ENCODE measurements at regions not wholly inside any gene's neighbourhood (a gene's known extent, or its start where the extent isn't known, plus 50 kb on each side); places are given as distances from the start of the nearest gene placed in this dataset.
"Not testable (repeated sequence)": the region's sequence is repeated elsewhere in the genome, so short reads cannot be mapped to it uniquely, and the experiment has no call there.

DNA sequence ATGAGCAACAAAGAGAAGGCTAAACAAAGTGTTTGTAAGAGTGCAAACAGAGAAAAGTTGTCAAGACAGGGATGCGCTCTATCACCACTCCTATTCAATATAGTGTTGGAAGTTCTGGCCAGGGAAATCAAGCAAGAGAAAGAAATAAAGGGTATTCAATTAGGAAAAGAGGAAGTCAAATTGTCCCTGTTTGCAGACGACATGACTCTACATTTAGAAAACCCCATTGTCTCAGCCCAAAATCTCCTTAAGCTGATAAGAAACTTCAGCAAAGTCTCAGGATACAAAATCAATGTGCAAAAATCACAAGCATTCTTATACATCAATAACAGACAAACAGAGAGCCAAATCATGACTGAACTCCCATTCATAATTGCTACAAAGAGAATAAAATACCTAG, 143.4 kb upstream of the POGK start:
- not testable (repeated sequence) for DNase-seq (ENCODE audit: low spot score)

DNA sequence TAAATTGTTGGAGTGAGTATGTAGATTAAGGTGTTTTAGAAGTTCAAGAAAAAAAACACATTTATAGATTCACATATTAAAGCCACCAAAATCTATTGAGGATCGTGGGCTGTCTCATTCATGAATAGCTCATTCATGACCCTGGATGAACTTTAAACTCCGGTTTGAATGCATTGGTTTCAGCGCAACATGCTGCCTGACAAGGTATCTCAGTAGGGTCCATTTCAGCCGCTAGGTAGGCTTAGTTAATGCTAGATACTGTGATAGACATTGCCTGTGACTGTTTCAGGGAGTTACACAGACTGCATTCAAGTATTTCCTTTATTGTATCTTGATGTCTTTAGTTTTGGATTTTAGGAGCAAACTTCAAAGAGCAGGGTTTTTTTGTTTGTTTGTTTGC, 140.5 kb upstream of the POGK start:
- no peak for DNase-seq (ENCODE audit: low spot score)

DNA sequence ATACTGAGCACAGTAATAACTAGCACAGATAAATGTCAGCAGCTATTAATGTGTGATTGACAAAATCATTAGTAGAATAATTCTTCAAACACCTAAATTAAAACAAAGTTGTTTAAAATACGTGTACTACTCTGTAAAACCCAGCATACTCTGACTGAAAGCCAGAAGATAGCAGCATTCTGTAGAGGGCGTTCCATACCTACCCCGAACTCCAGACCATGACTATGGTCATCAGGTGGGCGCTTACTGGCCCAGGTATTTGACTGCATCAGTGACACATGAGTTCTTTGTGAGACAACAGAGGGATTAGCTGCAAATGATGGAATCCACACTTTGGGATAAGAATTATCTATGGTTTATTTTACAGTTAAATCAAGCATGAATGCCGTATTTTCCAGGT, 139.7 kb upstream of the POGK start:
- DNase-seq (ENCODE audit: low spot score): no peak

DNA sequence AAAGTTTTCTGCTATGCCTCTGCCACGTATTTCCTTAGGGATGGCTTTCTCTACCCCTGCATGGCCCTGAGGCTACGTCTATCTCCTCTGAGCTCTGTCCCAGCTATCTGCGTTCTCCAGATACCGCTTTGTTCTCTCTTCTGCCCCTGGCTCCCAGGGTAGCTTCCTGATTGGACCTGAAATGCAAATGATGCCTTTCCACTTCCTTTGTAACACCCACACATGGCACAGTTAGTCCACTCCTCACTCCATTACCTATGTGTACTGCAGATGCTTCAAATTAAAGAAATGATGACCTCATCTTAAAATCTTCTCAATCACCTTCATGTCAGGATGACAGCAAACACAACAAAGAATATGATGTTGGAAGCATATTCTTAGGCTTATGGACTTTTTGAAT, 138.6 kb upstream of the POGK start:
- DNase-seq (ENCODE audit: low spot score): no peak

DNA sequence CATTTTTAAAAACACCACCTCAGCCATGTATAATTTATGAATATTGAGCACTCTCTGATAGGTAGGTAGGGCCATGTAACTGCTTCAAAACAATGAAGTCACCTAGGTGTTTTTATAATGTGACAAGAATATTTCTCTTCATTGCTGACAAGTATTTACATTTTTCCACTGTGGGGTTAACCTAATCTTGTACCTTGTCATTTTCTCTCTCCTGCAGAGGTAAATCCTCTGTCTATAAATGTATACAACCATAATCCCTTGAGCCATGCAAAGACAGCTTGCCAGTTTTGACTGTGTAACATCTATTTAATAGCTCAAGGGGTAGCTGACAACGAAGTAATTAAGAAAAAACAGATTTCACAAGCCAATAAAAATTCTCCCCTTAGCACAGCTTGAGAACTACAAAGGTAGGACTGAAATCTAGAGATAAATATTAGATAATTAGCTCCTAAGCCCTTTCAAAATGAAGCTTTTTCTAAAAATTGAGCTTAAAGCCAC, 137.6 kb upstream of the POGK start:
- no peak for DNase-seq (ENCODE audit: low spot score)

DNA sequence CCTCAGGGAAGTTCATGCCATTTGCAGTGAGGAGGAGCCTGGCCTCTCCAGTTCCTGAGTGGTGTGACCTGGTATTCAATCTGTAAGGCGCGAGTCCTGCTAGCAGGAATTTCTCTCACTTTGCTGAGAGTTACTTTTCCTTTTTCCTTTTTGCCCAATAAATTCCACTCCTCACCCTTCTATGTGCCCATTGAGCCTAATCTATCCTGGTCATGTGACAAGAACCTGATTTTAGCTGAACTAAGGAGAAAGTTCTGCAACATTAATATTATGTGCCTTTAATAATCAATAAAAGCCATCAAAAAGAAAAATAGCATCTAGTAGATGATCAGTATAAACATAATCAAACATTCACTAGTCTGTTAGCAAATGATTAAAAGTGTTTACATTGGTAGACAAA, 136.1 kb upstream of the POGK start:
- DNase-seq (ENCODE audit: low spot score): no peak

DNA sequence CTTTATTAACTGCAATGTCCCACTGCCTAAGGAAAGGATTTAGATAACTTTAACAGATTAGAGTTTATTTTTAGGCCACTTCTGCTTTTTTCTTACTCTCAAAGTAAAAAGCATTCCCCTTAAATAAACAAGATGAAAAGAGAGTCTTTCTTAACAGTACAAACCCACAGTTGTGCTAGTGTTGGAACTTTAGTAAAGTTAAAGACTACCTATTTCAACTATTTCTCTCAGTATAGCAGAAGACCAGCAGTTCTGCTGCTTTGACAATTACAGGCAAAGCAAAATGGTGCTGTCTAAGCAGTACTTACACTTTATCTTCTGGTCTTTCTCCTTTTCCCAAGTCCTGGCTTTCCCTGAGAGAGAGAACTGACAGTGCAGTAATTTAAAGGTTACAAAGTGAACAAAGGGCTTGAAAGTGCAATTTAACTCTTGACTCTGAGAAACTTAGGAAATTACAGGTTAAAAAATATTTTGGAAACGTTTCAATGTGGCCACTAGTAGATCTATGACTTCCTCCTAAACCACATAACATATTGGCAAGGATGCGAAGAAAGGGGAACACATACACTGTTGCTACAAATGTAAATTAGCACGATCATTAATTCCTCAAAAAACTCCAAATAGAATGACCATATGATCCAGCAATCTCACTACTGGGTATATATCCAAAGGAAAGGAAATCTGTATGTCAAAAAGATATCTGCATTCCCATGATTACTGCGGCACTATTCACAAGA, 135.4 kb upstream of the POGK start:
- no peak for DNase-seq (ENCODE audit: low spot score)

DNA sequence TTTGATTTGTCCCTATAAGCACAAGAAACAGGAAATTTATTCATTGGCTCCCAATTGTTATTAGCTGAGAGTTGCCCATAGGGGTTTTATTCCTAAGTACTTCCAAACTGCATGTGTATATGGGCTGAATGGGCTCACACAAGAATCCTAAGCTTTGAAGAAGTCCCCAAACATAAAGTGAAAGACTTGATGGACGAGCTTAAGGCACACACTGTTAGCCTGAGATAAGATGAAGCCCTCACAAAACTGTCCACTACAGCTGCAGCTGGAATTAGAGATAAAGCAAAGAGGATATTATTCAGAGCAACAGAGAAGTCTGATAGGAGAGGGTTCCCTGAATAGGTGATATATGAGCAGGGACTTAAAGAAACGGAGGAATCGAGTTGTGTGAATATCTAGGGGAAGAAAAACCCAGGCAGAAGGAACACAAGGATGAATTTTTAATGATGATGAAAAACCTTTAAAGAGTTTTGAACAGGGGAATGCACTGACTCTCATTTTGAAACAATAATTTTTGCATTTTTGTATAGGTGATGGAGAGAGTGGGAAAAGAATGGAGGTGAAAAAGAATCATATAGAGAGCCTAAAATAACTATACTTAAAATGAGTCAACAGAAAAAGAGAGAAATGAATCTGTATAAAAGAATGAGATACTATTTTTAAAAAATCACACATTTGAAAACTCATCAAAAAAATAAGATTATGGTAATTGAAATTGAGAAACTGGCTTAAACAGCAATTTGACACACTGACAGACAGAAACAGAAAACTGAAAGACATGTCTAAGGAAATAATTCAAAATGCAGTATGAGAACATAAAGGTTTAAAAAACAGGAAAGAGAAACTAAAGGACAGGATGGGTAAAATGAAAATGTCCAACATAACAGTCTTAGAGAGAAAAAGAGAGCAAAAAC, 133.6 kb upstream of the POGK start:
- no peak for DNase-seq (ENCODE audit: low spot score)

DNA sequence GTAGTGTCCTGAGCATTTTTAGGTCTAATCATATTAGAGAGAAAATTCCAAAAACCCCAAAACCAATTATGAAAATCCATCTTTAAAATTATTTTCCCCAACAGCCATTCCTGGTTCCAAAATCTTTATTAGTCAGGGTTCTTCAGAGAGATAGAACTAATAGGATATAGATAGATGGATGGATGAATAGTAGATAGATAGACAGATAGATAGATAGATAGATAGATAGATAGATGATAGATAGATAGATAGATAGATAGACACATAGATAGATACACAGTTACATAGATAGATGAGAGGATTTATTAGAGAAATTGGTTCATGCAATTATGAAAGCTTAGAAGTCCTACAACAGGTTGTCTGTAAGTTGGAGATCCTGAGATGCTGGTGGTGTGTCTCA, 122.7 kb upstream of the POGK start:
- no peak for DNase-seq (ENCODE audit: low spot score)

DNA sequence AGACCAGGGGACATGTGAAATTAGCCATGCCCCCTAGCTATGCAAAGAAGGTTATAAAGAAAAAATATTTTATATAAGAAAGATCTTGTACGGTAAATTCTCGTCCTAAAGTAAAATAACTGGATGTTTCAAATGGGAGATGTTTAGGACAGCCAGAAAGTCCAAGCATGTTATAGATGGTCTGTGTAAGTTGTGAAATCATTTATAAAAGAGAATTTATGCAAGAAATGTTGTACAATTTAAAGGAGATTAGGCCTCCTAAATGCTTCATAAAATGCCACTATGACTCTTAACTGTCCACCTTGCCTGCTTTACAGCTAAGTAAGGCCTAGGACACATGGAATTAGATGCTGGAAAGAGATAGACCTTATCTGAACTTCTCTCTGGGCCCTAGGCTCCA, 118.1 kb upstream of the POGK start:
- no peak for DNase-seq (ENCODE audit: low spot score)

DNA sequence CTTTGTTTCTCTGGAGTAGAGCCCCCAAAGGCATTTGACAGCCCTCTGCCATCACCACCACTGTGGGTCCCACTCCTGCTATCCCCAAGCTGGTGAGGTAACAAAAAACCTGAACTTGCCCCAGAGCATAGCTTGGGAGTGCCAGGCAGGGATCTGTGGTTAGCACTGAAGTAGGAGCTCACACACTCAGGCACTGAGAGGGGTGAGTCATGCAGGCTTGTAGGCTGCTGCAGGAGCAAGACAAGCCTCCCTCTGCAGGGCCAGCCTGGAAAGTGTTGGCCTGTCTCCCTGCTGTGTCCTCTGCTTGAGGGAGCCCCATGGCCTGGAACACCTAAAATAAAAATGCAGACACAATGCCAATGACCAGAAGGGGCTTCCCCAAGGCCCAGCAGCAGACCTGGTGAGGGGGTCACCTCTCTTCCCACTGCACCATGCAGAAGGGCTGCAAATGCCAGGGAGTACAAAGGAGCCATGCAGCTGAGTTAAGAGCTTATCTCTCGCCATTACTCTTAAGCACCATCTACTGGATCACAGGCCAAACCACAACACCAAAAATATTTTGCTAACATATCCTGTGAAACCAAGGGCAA, 108.9 kb upstream of the POGK start:
- DNase-seq (ENCODE audit: low spot score): peak; percentile 44

DNA sequence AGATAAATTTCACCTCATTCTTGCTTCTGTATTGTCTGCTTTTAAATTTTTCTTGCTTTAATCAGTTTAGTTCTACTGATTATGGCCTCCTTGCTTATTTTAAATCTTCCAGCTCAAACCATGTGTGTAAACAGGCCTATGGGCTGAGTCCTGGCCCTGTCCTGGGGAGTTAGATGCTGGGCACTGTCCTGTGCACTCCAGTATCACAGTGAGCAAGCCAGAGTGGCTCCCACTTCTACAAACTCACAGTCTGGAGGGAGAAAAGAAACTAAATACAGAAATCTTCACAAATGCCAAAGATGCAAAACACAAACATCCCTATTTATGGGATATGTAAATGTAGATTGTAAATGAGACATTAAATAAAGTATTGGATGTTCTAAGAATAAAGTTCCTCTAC, 101.1 kb upstream of the POGK start:
- DNase-seq (ENCODE audit: low spot score): no peak

DNA sequence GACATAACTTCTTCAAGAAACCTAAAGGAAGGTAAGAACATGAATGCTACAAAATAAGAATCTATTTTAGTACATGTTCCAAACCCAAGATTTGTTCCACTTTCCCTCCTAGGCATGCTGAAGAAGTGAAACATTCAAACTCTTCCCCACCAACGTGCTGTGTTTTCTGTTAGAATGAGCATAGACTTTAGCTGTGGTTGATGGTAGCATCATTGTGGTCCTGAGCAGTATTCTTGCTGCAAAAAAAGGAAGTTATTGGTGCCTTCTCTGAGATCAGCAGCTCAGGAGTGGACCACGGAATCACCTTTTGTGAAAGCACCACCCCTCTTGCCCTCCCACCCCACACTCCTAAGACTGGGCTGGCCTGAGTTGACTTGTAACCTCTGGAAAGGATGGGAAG, 100.4 kb upstream of the POGK start:
- DNase-seq (ENCODE audit: low spot score): no peak

DNA sequence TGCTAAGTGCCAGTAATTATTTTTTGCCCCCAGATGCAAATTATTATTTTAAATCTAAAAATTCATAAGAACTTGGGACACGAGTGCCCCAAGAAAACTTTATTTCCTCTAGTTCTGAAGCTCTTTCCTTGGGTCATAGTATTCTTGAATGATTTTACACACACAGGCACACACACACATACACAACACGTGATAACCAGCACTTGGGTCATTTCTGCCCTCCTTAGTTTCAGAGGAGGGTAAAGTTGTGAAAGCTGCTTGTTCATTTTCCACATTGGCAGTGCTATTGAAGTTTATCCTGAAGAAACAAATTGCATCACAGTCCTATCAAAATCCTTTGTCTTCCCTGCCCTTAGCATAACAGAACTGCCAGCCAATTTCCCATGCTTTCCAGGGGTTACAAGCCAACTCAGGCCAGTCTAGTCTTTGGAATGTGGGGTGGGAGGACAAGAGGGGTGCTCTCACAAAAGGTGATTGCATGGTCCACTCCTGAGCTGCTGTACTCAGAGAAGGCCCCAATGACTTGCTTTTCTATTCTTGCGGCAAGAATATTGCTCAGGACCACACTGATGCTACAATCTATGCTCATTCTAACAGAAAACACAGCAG, 98.5 kb upstream of the POGK start:
- DNase-seq (ENCODE audit: low spot score): no peak

DNA sequence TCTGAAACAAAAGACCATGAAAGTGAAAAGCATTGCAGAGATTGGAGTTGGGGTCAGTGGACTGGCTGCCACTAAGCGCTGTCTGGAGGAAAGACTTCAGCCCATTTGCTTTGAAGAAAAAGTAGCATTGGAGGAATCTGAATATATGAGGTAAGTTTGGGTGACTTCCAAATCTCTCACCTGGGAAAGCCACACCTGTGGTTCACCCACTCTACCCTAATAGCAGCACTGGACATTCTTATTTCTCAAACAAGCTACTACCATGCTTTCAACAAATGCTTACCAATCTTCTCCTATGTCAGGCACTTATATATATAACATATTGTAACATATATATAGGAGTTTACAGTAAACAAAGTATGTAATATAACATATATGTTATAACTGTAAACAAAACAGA, 76.0 kb upstream of the POGK start:
- DNase-seq (ENCODE audit: low spot score): no peak

DNA sequence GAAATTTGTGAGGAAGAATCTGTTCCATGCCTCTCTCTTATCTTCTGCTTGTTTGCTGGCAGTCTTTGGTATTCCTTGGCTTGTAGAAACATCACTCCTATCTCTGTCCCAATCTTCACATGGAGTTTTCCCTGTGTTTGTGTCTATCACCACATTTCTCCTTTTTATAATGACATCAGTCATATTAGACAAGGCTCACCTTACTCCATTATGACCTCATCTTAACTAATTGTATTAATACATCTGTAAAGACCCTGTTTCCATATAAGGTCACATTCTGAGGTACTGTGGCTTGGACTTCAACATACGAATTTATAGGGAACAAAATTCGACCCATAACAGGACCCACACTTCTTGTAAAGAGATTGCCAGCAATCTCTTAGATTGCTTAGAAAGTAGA, 72.3 kb upstream of the POGK start:
- no peak for DNase-seq (ENCODE audit: low spot score)

DNA sequence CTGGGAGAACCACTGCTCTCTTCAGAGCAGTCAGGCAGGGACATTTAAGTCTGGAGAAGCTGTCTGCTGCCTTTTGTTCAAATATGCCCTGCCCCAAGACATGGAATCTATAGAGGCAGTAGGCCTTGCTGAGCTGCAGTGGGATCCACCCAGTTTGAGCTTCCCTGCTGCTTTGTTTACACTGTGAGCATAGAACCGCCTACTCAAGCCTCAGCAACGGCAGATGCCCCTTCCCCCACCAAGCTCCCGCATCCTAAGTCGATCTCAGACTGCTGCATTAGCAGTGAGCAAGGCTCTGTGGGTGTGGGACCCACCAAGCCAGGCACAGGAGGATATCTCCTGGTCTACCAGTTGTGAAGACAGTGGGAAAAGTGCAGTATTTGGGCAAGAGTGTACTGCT, 54.6 kb upstream of the POGK start:
- DNase-seq (ENCODE audit: low spot score): not testable (repeated sequence)

DNA sequence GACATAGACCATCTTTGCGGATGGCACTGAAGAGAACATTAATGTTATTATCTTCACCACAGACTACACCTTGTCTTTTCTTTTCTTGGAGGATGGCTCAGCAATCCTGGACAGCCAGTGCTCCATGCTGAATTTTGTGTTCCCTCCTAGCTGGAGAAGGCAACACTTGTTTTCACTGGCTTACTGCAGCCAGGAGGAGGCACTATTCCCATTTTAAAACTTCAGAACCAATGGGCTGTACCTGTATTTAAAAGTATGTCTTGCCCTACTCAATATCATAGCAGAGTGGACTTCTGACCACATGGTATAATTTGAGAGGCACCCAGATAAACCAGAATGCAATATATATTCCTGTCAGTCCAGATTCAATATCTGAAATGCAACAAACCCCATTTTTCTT, 53.3 kb upstream of the POGK start:
- no peak for DNase-seq (ENCODE audit: low spot score)

DNA sequence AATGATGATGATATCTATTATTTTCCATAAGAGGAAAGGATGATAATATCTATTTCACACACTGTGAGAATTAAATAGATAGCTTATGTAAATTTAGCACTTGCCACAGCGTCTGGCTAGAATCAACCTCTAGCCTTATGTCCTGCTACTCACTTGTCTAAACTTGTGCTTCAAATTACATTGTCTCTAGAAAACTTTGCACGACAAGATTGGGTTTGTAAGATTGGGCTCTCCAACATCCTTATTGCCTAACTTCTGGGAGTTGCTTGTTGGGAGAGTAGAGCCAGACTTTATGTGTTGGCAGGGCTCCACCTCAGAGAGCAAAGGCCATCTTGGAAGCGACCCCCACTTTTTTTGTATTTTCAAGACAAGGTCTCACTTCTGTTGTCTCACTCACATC, 50.0 kb upstream of the POGK start:
- DNase-seq (ENCODE audit: low spot score): no peak
